ENCODE measurements at regions not wholly inside any gene's neighbourhood (a gene's known extent, or its start where the extent isn't known, plus 50 kb on each side); places are given as distances from the start of the nearest gene placed in this dataset.
"Not testable (repeated sequence)": the region's sequence is repeated elsewhere in the genome, so short reads cannot be mapped to it uniquely, and the experiment has no call there.

DNA sequence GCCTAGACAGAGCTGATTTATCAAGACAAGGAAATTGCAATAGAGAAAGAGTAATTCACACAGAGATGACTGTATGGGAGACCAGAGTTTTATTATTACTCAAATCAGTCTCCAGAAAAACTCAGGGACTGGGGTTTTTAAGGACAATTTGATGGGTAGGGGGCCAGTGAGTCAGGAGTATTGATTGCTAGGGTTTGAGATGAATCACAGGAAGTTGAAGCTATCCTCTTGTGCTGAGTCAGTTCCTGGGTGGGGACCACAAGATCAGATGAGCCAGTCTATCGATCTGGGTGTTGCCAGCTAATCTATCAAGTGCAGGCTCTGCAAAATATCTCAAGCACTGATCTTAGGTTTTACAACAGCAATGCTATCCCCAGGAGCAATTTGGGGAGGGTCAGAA, 87.4 kb upstream of the TGIF2LY start:
- DNase-seq (ENCODE audit: low spot score) = not testable (repeated sequence)

DNA sequence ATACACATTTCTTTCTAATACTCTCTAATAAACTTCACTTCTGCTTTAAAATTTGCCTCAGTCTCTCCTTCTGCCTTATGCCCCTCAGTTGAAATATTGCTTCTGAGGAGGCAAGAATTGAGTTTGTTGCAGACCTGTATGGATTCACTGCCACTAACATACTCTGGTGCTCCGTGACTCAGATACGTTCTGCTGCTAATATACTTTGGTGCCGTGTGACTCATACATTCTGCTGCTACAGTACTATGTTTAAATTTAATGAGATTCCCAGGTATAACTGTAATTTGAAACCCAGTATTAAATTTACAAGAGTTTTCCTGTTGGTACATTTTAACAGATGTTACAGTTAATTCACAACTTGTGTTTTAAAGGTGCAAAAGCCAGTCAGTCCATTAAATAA, 84.3 kb upstream of the TGIF2LY start:
- DNase-seq (ENCODE audit: low spot score) = not testable (repeated sequence)

DNA sequence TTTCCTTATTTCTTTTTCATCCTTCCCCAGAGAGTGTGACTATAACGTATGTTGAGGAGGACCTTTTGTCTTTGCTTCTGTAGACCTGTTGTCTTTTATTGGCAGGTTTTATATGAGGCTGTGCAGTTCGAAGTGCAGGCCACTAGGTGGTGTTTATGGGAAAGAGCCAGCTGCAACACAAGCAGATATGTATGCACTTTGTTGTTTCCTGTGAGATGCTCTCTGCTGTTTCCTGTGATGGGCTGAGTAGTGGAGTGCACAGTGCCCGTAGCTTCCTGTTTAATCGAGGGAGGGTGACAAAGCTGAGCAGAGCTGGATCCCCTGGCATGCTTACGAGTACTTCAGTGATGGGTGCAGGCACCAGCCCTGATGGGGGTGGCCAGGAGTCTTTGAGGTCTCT, 51.8 kb upstream of the TGIF2LY start:
- DNase-seq (ENCODE audit: low spot score) = peak; percentile 8
